ENCODE measurements at regions not wholly inside any gene's neighbourhood (a gene's known extent, or its start where the extent isn't known, plus 50 kb on each side); places are given as distances from the start of the nearest gene placed in this dataset.

- no peak for DNase-seq
Measured at GRCh38 chr9:108081112-108081511, 591.5 kb upstream of the KLF4 start.

GRCh38 chr9:108080285-108080684, 590.7 kb upstream of the KLF4 start:
- no peak for DNase-seq

- DNase-seq: no peak
Measured at GRCh38 chr9:108078811-108079210, 589.2 kb upstream of the KLF4 start.

GRCh38 chr9:108078375-108078774, 588.8 kb upstream of the KLF4 start:
- DNase-seq: no peak

- DNase-seq: no peak
Measured at GRCh38 chr9:108077556-108077955, 588.0 kb upstream of the KLF4 start.

GRCh38 chr9:108074900-108075299, 585.3 kb upstream of the KLF4 start:
- DNase-seq: no peak

- DNase-seq: no peak
Measured at GRCh38 chr9:108073823-108074222, 584.3 kb upstream of the KLF4 start.

GRCh38 chr9:108072740-108073139, 583.2 kb upstream of the KLF4 start:
- DNase-seq: no peak

GRCh38 chr9:108070861-108071260, 581.3 kb upstream of the KLF4 start:
- DNase-seq: no peak

GRCh38 chr9:108069991-108070390, 580.4 kb upstream of the KLF4 start:
- DNase-seq: no peak

- DNase-seq: no peak
Measured at GRCh38 chr9:108062680-108063079, 573.1 kb upstream of the KLF4 start.

GRCh38 chr9:108060175-108060574, 570.6 kb upstream of the KLF4 start:
- no peak for DNase-seq

- no peak for DNase-seq
Measured at GRCh38 chr9:108058135-108058814, 568.7 kb upstream of the KLF4 start.

GRCh38 chr9:108057421-108058134, 568.0 kb upstream of the KLF4 start:
- no peak for DNase-seq

- no peak for DNase-seq
Measured at GRCh38 chr9:108056805-108057386, 567.3 kb upstream of the KLF4 start.

- no peak for DNase-seq
Measured at GRCh38 chr9:108056084-108056804, 566.7 kb upstream of the KLF4 start.

GRCh38 chr9:108054131-108054630, 564.6 kb upstream of the KLF4 start:
- DNase-seq: no peak

GRCh38 chr9:108053555-108054061, 564.0 kb upstream of the KLF4 start:
- DNase-seq: no peak

GRCh38 chr9:108052431-108053080, 563.0 kb upstream of the KLF4 start:
- DNase-seq: no peak

GRCh38 chr9:108050894-108051293, 561.3 kb upstream of the KLF4 start:
- DNase-seq: no peak

- no peak for DNase-seq
Measured at GRCh38 chr9:108049671-108050494, 560.3 kb upstream of the KLF4 start.
